ENCODE measurements at regions not wholly inside any gene's neighbourhood (a gene's known extent, or its start where the extent isn't known, plus 50 kb on each side); places are given as distances from the start of the nearest gene placed in this dataset.

DNA sequence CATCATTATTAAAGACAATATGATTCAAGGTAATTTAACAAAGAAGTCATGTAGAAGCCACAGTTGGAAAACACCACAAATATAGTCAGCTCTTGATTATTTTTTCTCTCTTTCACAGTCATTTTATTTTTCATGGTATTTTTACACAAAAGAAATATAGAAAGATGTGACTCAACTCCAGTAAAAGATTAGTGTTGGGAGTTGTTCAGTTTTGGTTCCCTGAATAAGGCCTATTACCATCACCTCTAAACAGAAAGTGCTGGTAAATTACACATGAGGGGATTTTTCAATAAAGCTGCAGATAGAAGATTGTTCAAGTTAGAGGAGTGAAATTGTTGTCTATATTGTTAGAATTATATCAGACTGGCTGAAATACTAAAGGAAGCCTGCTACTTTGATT lies 107.0 kb downstream of the DDIT4L start:
- no peak for DNase-seq (ENCODE audit: low read depth)

DNA sequence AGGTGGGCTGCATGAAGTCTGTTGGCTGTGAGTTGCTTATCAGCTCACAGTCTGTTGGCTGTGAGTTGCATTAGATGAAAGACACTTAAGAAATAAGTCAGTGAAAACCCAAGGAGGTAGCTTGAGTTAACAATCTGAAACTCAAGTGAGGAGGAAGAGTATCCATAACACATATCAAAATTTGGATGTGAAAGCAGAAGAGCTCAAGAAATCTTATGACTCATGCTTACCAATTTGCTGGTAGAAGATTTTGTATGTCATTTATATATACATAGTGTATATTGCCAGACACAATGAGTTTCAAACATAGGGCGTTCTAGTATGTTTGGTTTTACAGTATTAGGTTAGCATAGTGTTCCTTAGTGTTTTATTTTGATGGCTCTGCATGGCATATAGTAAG lies 107.4 kb downstream of the DDIT4L start:
- DNase-seq (ENCODE audit: low read depth) = no peak

DNA sequence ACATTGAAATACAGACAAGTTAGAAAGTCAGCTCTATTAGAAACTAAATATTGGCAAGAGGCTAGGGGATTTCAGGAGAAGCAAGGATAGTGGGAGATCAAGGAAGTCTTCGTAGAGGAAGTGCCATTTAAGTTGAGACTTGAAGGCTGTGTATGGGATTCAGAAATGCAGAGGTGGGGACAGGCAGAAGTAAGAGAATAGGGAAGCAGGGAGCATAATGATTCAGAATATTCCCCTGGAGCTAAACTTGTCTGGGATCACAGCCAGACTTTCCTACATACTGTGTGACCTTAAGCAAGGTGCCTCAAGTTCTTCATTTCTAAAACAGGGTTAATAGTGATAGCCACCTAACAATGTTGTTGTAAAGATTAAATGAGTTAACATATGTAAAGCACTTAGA lies 108.8 kb downstream of the DDIT4L start:
- no peak for DNase-seq (ENCODE audit: low read depth)

DNA sequence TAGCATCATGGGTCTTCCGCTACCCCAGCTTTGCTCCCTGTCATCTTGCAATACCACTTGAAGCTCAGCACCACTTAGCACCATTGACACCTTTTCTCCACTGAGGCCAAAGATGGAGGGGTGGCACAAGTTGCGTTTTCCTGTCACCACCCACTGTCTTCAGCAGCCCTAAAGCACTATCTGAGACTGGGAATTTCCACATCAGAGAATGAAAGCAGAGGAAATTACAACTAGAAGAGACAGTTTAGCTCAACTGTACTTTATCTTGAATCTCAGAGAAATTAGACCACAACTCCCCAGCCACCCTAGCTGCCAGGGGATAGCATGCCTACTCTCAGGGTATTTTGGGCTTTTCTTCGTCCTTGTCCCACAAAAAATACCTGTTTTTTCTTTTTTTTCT lies 111.0 kb downstream of the DDIT4L start:
- DNase-seq (ENCODE audit: low read depth) = no peak

DNA sequence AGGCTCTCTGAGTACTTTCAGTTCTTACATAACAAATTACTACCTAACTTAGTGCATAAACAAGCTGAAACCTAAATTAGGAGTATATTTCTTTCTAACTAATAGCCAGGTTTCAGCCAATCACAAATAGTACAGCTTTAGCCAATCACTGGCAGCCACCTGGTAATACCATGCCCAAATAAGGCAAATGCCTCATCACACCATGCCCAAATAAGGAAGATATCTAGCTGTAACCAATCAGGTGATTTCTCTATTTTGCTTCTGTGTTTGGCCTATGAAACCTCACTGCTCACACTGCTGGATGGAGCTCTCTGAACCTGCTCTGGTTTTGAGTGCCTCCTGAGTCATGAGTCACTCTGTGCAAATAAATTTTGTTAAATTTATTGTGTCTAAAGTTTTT lies 113.5 kb downstream of the DDIT4L start:
- DNase-seq (ENCODE audit: low read depth) = no peak

DNA sequence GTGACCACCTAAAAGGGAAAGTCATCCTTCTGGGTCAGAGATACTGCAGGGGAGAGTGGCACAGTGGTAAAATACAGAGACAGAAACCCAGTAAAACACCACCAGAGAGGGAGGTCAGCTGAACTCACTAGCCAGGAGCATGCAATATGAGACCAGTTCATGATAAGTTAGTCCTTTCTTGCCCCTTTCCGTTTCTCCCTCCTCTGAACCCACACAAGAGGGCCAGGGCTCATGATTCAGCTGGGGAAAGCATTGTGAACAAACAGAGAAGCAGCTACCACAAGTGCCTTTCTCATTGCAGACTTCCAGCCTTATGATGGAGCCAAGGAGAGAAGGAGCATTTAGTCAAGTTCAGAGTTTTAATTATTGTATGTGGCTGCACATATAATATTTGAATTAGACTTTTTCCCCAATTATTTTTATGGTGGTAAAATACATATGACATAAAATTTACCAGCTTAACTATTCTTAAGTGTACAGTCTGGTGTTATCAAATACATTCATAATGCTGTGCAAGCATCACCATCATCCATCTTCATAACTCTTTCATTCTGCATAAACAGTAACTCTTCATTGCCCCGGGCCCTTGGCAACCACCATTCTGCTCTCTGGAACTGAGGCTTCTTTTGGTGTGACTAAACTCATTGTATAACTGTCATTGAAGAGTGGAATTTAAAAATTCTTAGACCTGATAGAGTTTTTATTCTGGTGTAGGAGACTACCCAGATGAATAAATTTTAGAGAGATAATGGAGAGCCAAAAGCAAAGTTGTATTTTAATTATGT lies 114.6 kb downstream of the DDIT4L start:
- DNase-seq (ENCODE audit: low read depth) = no peak

DNA sequence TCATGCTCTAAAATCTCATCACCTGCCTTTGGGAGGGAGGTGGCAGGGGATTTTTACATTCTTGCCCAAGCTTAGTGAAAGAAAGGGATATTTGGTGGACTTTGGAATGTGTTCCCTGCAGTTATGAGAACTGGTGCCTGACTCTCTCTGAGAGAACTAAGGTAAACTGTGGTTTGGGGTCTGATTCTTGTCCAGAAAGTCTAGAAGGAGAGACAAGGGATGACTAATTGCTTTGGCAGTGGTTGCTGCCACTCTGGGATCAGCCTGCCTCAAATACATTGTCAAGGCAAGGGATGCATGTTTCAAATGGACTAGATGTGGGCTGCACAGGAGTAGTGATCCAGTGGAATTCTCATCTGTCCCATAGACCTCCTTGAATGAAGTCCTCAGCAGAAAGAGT lies 115.2 kb downstream of the DDIT4L start:
- no peak for DNase-seq (ENCODE audit: low read depth)

DNA sequence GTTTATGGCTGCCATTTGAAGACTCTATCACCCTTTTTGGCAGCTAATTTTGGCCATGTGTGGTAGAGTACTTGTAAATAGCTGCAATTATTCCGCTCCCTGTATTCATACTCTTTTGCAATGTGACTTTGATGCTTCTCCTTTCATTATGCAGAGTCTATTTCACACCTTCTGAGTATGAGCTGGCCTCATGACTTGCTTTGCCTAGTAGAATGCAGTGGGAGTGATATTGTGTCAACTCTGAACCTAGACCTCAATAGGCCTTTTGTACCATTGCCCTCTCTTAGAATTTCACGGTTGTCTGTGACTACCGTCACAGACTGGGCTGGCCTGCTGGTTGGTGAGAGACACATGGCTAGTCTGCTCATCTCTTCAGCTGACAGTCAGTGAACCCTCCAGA lies 118.8 kb downstream of the DDIT4L start:
- no peak for DNase-seq (ENCODE audit: low read depth)

DNA sequence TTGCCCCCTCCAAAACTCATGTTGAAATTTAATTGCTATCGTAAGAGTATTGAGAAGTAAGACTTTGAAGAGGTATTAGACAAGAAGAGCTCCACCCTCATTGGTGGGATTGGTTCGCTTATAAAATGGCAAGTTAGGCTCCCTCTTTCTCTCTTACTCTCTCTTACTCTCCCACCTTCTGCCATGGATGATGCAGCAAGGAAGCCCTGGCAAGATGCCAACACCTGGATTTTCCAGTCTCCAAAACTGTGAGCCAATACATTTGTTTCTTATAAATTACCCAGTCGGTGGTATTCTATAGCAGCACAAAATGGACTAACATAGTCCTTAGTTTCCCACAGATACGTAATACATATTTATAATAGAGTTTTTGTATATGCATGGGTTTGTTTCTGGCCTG lies 119.4 kb downstream of the DDIT4L start:
- no peak for DNase-seq (ENCODE audit: low read depth)

DNA sequence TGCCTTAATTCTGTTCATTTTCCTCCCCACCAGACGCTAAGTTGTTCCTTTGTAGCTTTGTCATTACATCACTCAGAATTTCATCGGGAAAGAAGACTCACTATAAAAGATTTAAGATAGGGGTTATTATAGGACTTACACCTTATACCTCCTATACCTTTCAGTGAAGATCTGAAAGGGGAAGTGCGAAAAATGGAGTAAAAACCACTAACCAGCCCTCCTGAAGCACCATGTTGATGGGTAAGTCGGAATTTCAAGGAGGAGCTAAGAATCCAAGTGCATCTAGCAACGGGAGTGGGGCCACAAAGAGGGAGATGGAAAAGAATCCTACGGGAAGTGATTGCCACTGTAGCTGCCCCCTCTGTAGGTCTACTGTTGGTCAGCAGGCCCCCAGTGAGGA lies 119.1 kb upstream of the H2AZ1 start:
- no peak for DNase-seq (ENCODE audit: low read depth)

DNA sequence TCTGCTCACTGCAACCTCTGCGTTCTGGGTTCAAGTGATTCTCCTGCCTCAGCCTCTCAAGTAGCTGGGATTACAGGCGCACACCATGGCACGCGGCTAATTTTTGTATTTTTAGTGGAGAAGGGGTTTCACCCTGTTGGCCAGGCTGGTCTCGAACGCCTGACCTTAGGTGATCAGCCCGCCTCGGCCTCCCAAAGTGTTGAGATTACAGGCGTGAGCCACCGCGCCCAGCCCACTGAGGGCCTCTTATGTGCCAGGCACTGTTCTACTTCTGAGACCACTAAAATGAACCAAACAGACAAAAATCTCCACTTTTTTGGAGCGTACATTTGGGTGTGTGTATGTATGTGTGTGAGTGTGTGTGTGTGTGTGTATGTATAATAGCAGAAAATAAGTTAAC lies 117.2 kb upstream of the H2AZ1 start:
- DNase-seq (ENCODE audit: low read depth) = no peak

DNA sequence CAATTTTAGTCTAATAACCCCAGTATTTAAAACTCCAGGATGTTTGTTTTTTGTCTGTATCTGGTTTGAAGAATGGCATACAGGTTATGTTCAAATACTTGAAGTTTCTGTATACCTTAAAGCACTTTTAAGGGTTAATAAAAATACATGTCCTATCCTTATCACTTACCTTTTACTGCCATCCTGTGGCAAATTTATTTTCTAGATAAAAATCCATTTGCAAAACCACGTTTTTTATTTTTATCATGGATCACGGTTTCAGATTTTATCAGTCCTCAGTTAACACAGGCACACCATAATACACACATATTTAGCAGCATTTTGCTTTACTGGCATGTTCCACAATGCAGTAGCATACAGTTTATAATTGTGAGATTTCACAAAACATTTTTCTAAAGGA lies 113.3 kb upstream of the H2AZ1 start:
- DNase-seq (ENCODE audit: low read depth) = no peak

DNA sequence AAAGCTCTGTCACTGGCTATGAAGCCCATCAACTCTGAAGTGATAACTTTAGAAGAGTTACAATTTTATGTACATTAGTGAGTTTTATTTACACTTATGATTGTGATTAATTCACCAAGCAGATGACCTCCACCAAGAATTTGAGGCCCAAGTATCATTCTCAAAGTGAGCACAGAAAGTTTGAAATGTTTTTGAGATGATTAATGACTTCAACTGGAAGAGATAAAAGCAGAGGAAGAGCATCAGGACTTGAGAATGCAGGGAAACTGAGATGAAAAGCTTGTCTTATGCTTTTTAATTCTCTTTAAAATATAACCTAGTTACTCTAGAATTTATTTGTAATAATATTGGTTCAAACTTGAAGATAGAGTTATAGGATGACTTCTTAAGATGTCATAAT lies 112.8 kb upstream of the H2AZ1 start:
- no peak for DNase-seq (ENCODE audit: low read depth)

DNA sequence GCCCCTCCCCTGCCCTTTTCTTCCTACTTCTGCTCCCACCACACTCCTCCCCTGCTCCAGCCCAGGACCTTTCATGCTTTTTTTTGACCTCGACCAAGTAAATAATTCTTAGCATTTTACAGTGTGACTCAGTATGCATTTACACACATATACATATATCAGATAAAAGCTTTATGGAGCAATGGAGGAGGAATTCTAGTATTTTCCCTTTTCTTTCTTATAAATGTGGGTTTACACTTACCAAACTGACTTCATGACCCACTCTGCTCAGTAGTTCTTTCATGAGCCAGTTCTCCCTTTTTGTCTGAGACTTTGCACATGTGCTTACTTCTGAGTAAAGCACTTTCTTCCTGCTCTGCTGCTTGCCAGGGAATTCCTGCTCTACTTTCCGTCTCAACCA lies 111.8 kb upstream of the H2AZ1 start:
- DNase-seq (ENCODE audit: low read depth) = no peak

DNA sequence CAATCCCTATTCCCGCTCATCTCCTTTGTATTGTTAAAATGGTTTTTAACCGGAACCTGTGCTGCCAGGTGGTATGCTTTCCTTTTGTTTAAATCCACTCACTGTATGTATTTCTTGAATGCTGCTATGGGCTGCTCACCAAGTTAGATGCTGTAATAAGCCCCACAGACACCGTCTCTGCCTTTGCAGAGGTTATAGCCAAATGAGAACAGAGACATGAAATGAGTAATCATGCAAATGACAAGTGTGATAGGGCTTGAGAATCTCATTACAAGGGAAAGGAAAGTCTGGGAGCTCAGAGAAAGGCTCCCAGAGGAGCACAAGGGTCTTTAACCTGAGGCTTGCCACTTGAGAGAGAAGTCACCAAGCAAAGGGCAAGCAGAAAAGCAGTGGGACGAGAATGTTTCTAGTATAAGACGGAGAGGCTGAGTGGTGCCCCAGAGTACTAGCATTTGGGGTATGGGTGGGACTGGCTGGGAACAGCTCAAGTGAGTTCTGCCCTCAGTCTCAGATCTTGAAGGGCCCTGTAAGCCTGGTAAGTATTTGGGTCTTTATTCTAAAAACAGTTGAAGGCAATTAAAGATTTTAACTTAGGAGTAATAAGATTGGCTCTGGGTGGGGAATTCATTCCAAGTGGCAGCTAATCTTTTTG lies 110.8 kb upstream of the H2AZ1 start:
- no peak for DNase-seq (ENCODE audit: low read depth)

DNA sequence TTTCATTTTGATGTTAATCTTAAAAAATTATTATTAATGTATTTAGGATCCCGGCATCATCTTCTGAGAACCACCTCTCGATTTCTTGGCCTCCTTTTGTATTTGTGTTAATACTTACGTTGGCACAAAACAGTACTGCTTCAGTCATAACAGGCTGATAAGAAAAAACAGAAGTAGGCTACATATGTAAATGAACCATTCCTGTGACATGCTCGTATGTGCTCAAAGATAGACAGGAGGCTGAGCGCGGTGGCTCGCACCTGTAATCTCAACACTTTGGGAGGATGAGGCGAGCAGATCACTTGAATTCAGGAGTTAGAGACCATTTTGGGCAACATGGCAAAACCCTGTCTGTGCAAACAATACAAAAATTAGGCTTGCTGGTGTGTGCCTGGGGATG lies 109.4 kb upstream of the H2AZ1 start:
- DNase-seq (ENCODE audit: low read depth) = no peak

DNA sequence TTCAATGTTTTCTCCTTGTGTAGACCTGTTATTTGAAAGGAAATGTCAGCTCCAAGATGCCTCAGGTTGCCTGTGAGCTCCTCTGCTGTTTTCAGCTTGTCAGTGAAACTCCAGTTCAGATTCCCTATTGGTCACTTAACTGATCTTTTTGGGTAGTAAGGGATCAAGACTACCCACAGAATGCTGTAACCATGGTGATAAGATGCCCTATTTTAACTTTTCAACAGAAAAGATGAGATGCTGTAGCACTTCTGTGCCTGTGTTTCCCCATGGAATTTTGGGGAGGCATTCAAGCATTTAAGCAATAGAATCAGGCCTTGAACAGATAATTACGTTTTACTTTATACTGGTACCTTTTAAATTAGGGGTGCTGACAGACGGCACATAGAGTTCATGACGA lies 106.6 kb upstream of the H2AZ1 start:
- DNase-seq (ENCODE audit: low read depth) = no peak

DNA sequence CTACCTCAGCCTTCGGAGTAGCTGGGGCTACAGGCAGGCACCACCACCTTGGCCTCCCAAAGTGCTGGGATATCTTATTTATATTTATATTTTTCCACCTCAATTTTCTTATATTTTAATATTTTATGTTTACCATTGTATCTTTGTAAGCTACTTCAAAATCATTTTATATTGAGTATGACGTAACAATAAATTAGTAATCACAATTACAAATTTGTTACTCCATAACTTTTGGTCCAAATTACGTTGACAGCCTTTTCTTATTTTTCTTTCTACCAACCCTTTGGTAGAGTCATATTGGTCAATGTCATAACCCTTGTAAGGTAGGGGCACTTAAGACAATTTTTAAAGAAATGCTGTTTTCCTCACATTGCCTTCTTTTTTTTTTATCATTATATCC lies 104.0 kb upstream of the H2AZ1 start:
- DNase-seq (ENCODE audit: low read depth) = no peak

DNA sequence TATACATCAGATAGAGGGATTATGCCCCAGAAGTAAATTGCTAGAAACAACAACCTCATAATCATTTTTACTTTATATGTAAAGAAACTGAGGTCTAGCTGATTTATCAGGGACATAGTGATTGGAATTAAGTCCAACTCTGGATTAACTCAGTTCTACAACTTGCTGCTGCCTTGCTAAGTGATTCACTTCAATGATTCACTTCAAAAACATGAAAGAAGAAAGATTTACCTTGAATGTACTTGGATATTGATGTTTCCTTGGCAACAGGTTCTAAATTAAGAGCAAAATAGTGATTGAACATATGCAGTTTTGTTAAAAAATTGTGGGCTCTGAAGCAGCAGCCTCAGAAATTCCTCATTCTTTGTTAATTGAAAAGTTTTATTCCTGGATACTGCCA lies 99.8 kb upstream of the H2AZ1 start:
- DNase-seq (ENCODE audit: low read depth) = no peak

DNA sequence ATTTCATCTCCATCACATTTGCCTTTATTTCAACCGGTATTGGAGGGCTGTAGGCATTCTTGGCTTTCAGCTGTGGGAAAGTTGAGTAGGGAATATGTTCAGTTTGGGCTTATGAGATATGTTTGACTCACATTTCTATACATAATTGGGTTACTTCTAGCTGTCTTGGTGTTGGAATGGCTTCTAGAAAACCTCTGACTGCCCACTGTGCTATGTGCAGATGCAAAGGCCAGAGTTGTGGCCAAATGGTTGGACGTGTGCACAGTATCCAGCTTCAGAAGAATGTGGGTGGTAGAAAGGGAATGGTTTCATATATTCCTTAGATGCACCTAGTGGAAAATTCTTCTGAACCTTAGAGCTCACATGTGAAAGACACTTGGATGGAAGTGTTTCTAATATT lies 92.6 kb upstream of the H2AZ1 start:
- DNase-seq (ENCODE audit: low read depth) = no peak

DNA sequence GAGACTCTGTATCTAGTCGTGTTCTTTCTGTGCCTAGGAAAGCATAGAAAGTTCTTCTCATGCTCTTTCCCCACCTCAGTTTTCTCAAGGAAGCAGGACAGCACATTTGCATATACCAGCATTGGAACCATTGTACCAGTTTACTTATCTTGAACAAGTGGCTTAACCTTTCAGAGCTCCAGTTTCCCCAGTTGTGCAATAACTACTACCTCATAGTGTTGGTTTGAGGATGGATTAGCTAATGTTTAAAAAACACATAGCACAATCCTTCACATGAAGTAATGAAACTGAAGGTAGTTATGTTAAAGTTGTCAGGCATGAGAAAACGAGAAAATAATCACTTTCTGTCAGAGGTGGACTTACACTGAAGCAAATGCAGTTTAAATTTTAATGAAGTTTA lies 92.2 kb upstream of the H2AZ1 start:
- no peak for DNase-seq (ENCODE audit: low read depth)

DNA sequence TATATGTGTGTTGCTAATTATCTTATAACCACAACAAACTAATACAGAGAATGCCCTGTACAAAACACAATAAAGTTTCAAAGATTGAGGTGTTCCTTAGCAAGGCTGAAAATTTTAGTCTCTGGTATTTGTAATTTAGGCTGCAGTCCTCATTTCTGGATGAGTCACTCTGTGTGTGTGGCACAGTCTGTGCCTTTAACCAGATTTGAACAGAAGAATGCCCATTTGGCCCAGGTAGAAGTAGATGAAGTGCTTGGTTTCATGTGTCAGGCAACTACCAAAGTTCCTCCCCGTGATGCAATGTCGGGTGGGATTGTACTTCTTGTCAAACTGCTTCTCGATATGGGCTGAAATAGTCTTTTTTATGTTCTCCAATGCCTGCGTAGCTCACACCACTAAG lies 91.6 kb upstream of the H2AZ1 start:
- no peak for DNase-seq (ENCODE audit: low read depth)

DNA sequence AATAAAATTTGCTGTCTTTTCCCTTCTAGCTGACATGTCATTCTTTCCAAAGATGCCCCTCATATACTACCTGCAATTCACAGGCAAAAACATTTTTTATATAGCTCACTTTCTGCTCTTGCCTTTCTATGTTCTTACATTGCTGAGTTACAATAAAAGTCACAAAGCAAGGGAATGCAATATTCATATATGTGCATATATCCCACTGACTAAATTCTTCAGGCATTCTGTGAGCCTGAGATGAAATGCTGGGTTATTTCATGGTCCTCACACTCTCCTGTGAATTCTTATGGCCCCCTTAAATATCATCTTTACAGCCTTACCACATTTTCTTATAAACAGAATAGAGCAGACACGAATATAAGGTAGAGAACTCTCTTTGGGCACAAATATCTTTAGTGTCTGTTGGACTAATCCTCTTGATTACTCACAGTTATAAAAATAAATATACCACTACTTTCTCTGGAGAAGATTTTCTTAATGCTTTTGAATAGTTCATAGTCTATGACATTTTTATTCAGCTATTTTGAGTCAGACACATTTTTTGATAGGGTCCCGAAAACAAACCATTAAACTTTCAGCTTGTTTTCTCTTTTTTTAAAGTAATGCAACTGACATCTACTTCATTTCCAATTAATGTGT lies 84.1 kb upstream of the H2AZ1 start:
- DNase-seq (ENCODE audit: low read depth) = no peak

DNA sequence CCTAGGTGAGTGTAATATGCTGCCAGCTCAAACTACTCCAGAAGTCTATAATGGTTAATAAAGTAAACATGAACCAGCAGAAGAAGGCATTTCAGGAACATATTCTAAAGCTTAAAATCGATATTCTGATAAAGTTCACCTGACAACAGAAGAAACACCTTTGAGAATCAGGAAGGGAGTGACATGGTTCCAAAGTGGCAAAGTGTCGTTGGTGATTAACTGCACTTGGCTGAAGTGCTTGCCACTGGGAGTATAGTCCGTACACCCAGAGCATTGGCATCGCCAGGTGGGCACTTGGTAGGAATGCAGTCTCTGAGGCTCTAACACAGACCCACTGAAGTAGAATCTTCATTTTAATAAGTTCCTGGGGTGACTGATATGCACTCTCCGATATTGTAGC lies 76.0 kb upstream of the H2AZ1 start:
- DNase-seq (ENCODE audit: low read depth) = no peak
